Skeletal muscle satellite cell (primary cell): ENCODE measurements at regions not wholly inside any gene's neighbourhood (a gene's known extent, or its start where the extent isn't known, plus 50 kb on each side); places are given as distances from the start of the nearest gene placed in this dataset.
A peak's percentile ranks its signal among the peaks of the same experiment; 100 is the strongest.

Experiments
- H3K27me3 ChIP-seq: 2 replicates; pipeline ENCODE4 v1.7.0; 2013; ENCODE audit warnings: low read length; ENCODE audit not compliant: control insufficient read depth, insufficient read depth
- H3K36me3 ChIP-seq: 2 replicates; pipeline ENCODE4 v1.7.0; 2013; ENCODE audit warnings: mild to moderate bottlenecking, control low read depth, low read length; ENCODE audit not compliant: insufficient read depth
- H3K4me1 ChIP-seq: 2 replicates; pipeline ENCODE4 v1.7.0; 2013; ENCODE audit warnings: low read length; ENCODE audit not compliant: control insufficient read depth, insufficient read depth
- H3K4me2 ChIP-seq: 2 replicates; pipeline ENCODE4 v1.7.0; 2013; ENCODE audit warnings: mild to moderate bottlenecking, low read length
- H3K4me3 ChIP-seq: 2 replicates; pipeline ENCODE4 v1.7.0; 2013; ENCODE audit warnings: low read length
- H3K9ac ChIP-seq: 2 replicates; pipeline ENCODE4 v1.7.0; 2013; ENCODE audit warnings: mild to moderate bottlenecking, low read depth, low read length, moderate library complexity
- H3K9me3 ChIP-seq: replicated peaks from 2 replicates; pipeline ENCODE4 v1.7.0; 2013; ENCODE audit warnings: mild to moderate bottlenecking, control low read depth, low read length

- Histone ChIP-seq H3K9me3 (no peaks in the 10 kb centered on the region), H3K9ac (no peak overlapping the region), H3K4me3 (no peak overlapping the region), H3K27me3 (no peaks in the 10 kb centered on the region), H3K36me3 (no peaks in the 10 kb centered on the region), H3K4me1 (peaks cover 39% of the 10 kb centered on the region), H3K4me2 (no peak overlapping the region)
Measured at GRCh38 chr21:38917043-38917774, 111.5 kb downstream of the ETS2 start.

- no peak overlapping the region for H3K9ac ChIP-seq
- H3K27me3 ChIP-seq, result no peaks in the 10 kb centered on the region
- H3K4me1 ChIP-seq, result peaks cover 39% of the 10 kb centered on the region
- no peak overlapping the region for H3K4me3 ChIP-seq
- no peaks in the 10 kb centered on the region for H3K9me3 ChIP-seq
- no peak overlapping the region for H3K4me2 ChIP-seq
- H3K36me3 ChIP-seq, result no peaks in the 10 kb centered on the region
Measured at GRCh38 chr21:38916214-38916964, 110.7 kb downstream of the ETS2 start.

- peaks cover 30% of the 10 kb centered on the region for H3K4me1 ChIP-seq
- no peak overlapping the region for H3K4me3 ChIP-seq
- H3K9me3 ChIP-seq, result no peaks in the 10 kb centered on the region
- no peak overlapping the region for H3K4me2 ChIP-seq
- H3K36me3 ChIP-seq, result no peaks in the 10 kb centered on the region
- H3K27me3 ChIP-seq, result no peaks in the 10 kb centered on the region
- no peak overlapping the region for H3K9ac ChIP-seq
Measured at GRCh38 chr21:38915546-38915945, 109.8 kb downstream of the ETS2 start.

- no peaks in the 10 kb centered on the region for H3K27me3 ChIP-seq
- no peak overlapping the region for H3K4me2 ChIP-seq
- peaks cover 28% of the 10 kb centered on the region for H3K4me1 ChIP-seq
- H3K9me3 ChIP-seq, result no peaks in the 10 kb centered on the region
- no peak overlapping the region for H3K4me3 ChIP-seq
- no peak overlapping the region for H3K9ac ChIP-seq
- H3K36me3 ChIP-seq, result no peaks in the 10 kb centered on the region
Measured at GRCh38 chr21:38914528-38915293, 109.0 kb downstream of the ETS2 start.

GRCh38 chr21:38913893-38914527, 108.3 kb downstream of the ETS2 start:
- H3K4me1 ChIP-seq, result peaks cover 28% of the 10 kb centered on the region
- no peaks in the 10 kb centered on the region for H3K36me3 ChIP-seq

GRCh38 chr21:38913120-38913892, 107.6 kb downstream of the ETS2 start:
- Histone ChIP-seq H3K36me3 (no peaks in the 10 kb centered on the region), H3K27me3 (no peaks in the 10 kb centered on the region), H3K9ac (peak overlapping the region; percentile 57)

More at GRCh38 chr21:38913893-38914527, 108.3 kb downstream of the ETS2 start:
- Histone ChIP-seq H3K27me3 (no peaks in the 10 kb centered on the region), H3K9ac (no peak overlapping the region), H3K4me3 (peak overlapping the region; percentile 53), H3K4me2 (peak overlapping the region; percentile 79), H3K9me3 (no peaks in the 10 kb centered on the region)

GRCh38 chr21:38912789-38913119, 107.0 kb downstream of the ETS2 start:
- H3K9ac ChIP-seq, result peak overlapping the region; percentile 57
- H3K9me3 ChIP-seq, result no peaks in the 10 kb centered on the region
- peak overlapping the region; percentile 53 for H3K4me3 ChIP-seq

More at GRCh38 chr21:38913120-38913892, 107.6 kb downstream of the ETS2 start:
- H3K4me3 ChIP-seq, result peak overlapping the region; percentile 53
- H3K4me1 ChIP-seq, result peaks cover 28% of the 10 kb centered on the region
- peak overlapping the region; percentile 79 for H3K4me2 ChIP-seq
- no peaks in the 10 kb centered on the region for H3K9me3 ChIP-seq

GRCh38 chr21:38912102-38912629, 106.4 kb downstream of the ETS2 start:
- no peaks in the 10 kb centered on the region for H3K27me3 ChIP-seq
- no peaks in the 10 kb centered on the region for H3K36me3 ChIP-seq
- no peak overlapping the region for H3K4me3 ChIP-seq
- H3K4me2 ChIP-seq, result no peak overlapping the region
- H3K4me1 ChIP-seq, result peaks cover 31% of the 10 kb centered on the region
- H3K9me3 ChIP-seq, result no peaks in the 10 kb centered on the region
- H3K9ac ChIP-seq, result no peak overlapping the region

More at GRCh38 chr21:38912789-38913119, 107.0 kb downstream of the ETS2 start:
- H3K27me3 ChIP-seq, result no peaks in the 10 kb centered on the region
- no peaks in the 10 kb centered on the region for H3K36me3 ChIP-seq
- H3K4me1 ChIP-seq, result peaks cover 28% of the 10 kb centered on the region
- H3K4me2 ChIP-seq, result peak overlapping the region; percentile 79

GRCh38 chr21:38911484-38912101, 105.9 kb downstream of the ETS2 start:
- Histone ChIP-seq H3K9me3 (no peaks in the 10 kb centered on the region), H3K4me2 (no peak overlapping the region), H3K36me3 (no peaks in the 10 kb centered on the region), H3K27me3 (no peaks in the 10 kb centered on the region), H3K9ac (no peak overlapping the region), H3K4me3 (no peak overlapping the region), H3K4me1 (peaks cover 36% of the 10 kb centered on the region)

- Histone ChIP-seq H3K4me2 (no peak overlapping the region), H3K9ac (no peak overlapping the region), H3K36me3 (no peaks in the 10 kb centered on the region), H3K27me3 (no peaks in the 10 kb centered on the region), H3K9me3 (no peaks in the 10 kb centered on the region), H3K4me3 (no peak overlapping the region), H3K4me1 (peaks cover 36% of the 10 kb centered on the region)
Measured at GRCh38 chr21:38910390-38911067, 104.8 kb downstream of the ETS2 start.
